ENCODE measurements at regions not wholly inside any gene's neighbourhood (a gene's known extent, or its start where the extent isn't known, plus 50 kb on each side); places are given as distances from the start of the nearest gene placed in this dataset.

- TF ChIP-seq EZH2phosphoT487 (IDR thresholded peaks at IDR 0.05; ENCODE audit: borderline replicate concordance): no peak
- TF ChIP-seq CTCF (conservative IDR thresholded peaks at IDR 0.05; ENCODE audit: low read length): no peak
- H3K79me2 ChIP-seq (ENCODE audit: insufficient read depth, low read length): no peaks in the 10 kb centered on the region
Observed at GRCh38 chr2:185939858-185940257, 201.3 kb downstream of the FSIP2 start.

GRCh38 chr2:185942855-185943254 lies 204.3 kb downstream of the FSIP2 start:
- Histone ChIP-seq H3K27me3 (ENCODE audit: insufficient read depth, low read length, poor library complexity, severe bottlenecking) (no peaks in the 10 kb centered on the region), H3K9me2 (replicated peaks; ENCODE audit: low read depth, low read length) (no peaks in the 10 kb centered on the region), H3K4me3 (ENCODE audit: low read length, poor library complexity, severe bottlenecking) (no peak overlapping the region), H2AFZ (ENCODE audit: low read length) (no peak overlapping the region), H3K9ac (ENCODE audit: low read depth, low read length, poor library complexity, severe bottlenecking) (no peak overlapping the region), H3K9me3 (ENCODE audit: insufficient read depth, low read depth, low read length) (no peaks in the 10 kb centered on the region), H3F3A (ENCODE audit: low read depth) (no peaks in the 10 kb centered on the region), H3K79me2 (ENCODE audit: insufficient read depth, low read length) (no peaks in the 10 kb centered on the region), H3K4me2 (ENCODE audit: low read depth, low read length, poor library complexity, severe bottlenecking) (no peak overlapping the region), H3K4me1 (ENCODE audit: insufficient read depth, low read length, poor library complexity, severe bottlenecking) (no peaks in the 10 kb centered on the region), H3K36me3 (ENCODE audit: insufficient read depth, low read length) (no peaks in the 10 kb centered on the region), H4K20me1 (ENCODE audit: insufficient read depth, low read length, poor library complexity, severe bottlenecking) (no peaks in the 10 kb centered on the region)
- no peak for TF ChIP-seq EZH2phosphoT487 (IDR thresholded peaks at IDR 0.05; ENCODE audit: borderline replicate concordance)
- no peak for TF ChIP-seq CTCF (conservative IDR thresholded peaks at IDR 0.05; ENCODE audit: low read length)

More at GRCh38 chr2:185939858-185940257, 201.3 kb downstream of the FSIP2 start:
- no peak overlapping the region for H3K4me3 ChIP-seq (ENCODE audit: low read length, poor library complexity, severe bottlenecking)
- no peaks in the 10 kb centered on the region for H4K20me1 ChIP-seq (ENCODE audit: insufficient read depth, low read length, poor library complexity, severe bottlenecking)
- H3K36me3 ChIP-seq (ENCODE audit: insufficient read depth, low read length): no peaks in the 10 kb centered on the region
- H2AFZ ChIP-seq (ENCODE audit: low read length): no peak overlapping the region
- no peaks in the 10 kb centered on the region for H3K27me3 ChIP-seq (ENCODE audit: insufficient read depth, low read length, poor library complexity, severe bottlenecking)
- no peak overlapping the region for H3K9ac ChIP-seq (ENCODE audit: low read depth, low read length, poor library complexity, severe bottlenecking)
- H3F3A ChIP-seq (ENCODE audit: low read depth): no peaks in the 10 kb centered on the region
- H3K4me1 ChIP-seq (ENCODE audit: insufficient read depth, low read length, poor library complexity, severe bottlenecking): no peaks in the 10 kb centered on the region
- H3K9me3 ChIP-seq (ENCODE audit: insufficient read depth, low read depth, low read length): no peaks in the 10 kb centered on the region
- no peak overlapping the region for H3K4me2 ChIP-seq (ENCODE audit: low read depth, low read length, poor library complexity, severe bottlenecking)
- no peaks in the 10 kb centered on the region for H3K9me2 ChIP-seq (replicated peaks; ENCODE audit: low read depth, low read length)

GRCh38 chr2:185947722-185948121 lies 209.1 kb downstream of the FSIP2 start:
- Histone ChIP-seq H4K20me1 (ENCODE audit: insufficient read depth, low read length, poor library complexity, severe bottlenecking) (no peaks in the 10 kb centered on the region), H3K27me3 (ENCODE audit: insufficient read depth, low read length, poor library complexity, severe bottlenecking) (no peaks in the 10 kb centered on the region), H2AFZ (ENCODE audit: low read length) (no peak overlapping the region), H3K9me3 (ENCODE audit: insufficient read depth, low read depth, low read length) (no peaks in the 10 kb centered on the region), H3K4me1 (ENCODE audit: insufficient read depth, low read length, poor library complexity, severe bottlenecking) (no peaks in the 10 kb centered on the region), H3K4me3 (ENCODE audit: low read length, poor library complexity, severe bottlenecking) (no peak overlapping the region), H3K9me2 (replicated peaks; ENCODE audit: low read depth, low read length) (no peaks in the 10 kb centered on the region), H3K79me2 (ENCODE audit: insufficient read depth, low read length) (no peaks in the 10 kb centered on the region), H3K9ac (ENCODE audit: low read depth, low read length, poor library complexity, severe bottlenecking) (no peak overlapping the region), H3K4me2 (ENCODE audit: low read depth, low read length, poor library complexity, severe bottlenecking) (no peak overlapping the region), H3F3A (ENCODE audit: low read depth) (no peaks in the 10 kb centered on the region), H3K36me3 (ENCODE audit: insufficient read depth, low read length) (no peaks in the 10 kb centered on the region)
- TF ChIP-seq CTCF (conservative IDR thresholded peaks at IDR 0.05; ENCODE audit: low read length) (no peak), EZH2phosphoT487 (IDR thresholded peaks at IDR 0.05; ENCODE audit: borderline replicate concordance) (no peak)

Measured in Loucy (cell line).